WI38 (cell line): ENCODE measurements at regions not wholly inside any gene's neighbourhood (a gene's known extent, or its start where the extent isn't known, plus 50 kb on each side); places are given as distances from the start of the nearest gene placed in this dataset.

ENCODE experiments used
- H3K4me3 ChIP-seq: 2 replicates; pipeline ENCODE4 v1.5.1; 2011; ENCODE audit warnings: low read depth, mild to moderate bottlenecking, control low read depth, low read length
- CTCF ChIP-seq: IDR thresholded peaks from 2 replicates; pipeline ENCODE4 v1.5.1; 2012; ENCODE audit warnings: low read depth, mild to moderate bottlenecking, control low read depth, low read length

GRCh38 chr4:41410049-41410448 is 127.9 kb upstream of the LIMCH1 start:
- no peak for TF ChIP-seq CTCF
- H3K4me3 ChIP-seq = no peak overlapping the region

GRCh38 chr4:41413670-41414411 is 124.1 kb upstream of the LIMCH1 start:
- no peak overlapping the region for H3K4me3 ChIP-seq
- TF ChIP-seq CTCF = no peak

GRCh38 chr4:41414412-41414779 is 123.6 kb upstream of the LIMCH1 start:
- no peak overlapping the region for H3K4me3 ChIP-seq
- TF ChIP-seq CTCF = no peak

GRCh38 chr4:41418444-41418843 is 119.5 kb upstream of the LIMCH1 start:
- no peak overlapping the region for H3K4me3 ChIP-seq
- no peak for TF ChIP-seq CTCF

GRCh38 chr4:41420541-41420940 is 117.4 kb upstream of the LIMCH1 start:
- no peak for TF ChIP-seq CTCF
- no peak overlapping the region for H3K4me3 ChIP-seq

- TF ChIP-seq CTCF = no peak
- no peak overlapping the region for H3K4me3 ChIP-seq
Observed at GRCh38 chr4:41423117-41423516, 114.8 kb upstream of the LIMCH1 start.

- TF ChIP-seq CTCF = no peak
- no peak overlapping the region for H3K4me3 ChIP-seq
Observed at GRCh38 chr4:41424522-41424921, 113.4 kb upstream of the LIMCH1 start.
